K562 (cell line): ENCODE measurements at regions not wholly inside any gene's neighbourhood (a gene's known extent, or its start where the extent isn't known, plus 50 kb on each side); places are given as distances from the start of the nearest gene placed in this dataset.
"Not testable (repeated sequence)": the region's sequence is repeated elsewhere in the genome, so short reads cannot be mapped to it uniquely, and the experiment has no call there.

ENCODE experiments used
- ATAC-seq: fragments of 200-7000 bp; cut with Tn5 transposase; 3 replicates; pipeline ENCODE4 v1.9.1; 2020; ENCODE audit warnings: moderate library complexity
- BruUV-seq: library from RNA; stranded (reverse); fragments of 400-500 nt; replicated peaks from 2 replicates; lab custom pipeline; 2021; lab: Mats Ljungman, UMichigan
- CTCF ChIA-PET: fragments of 300-600 bp; formaldehyde crosslinking; extraction: SDS; loops from one replicate; lab custom pipeline; 2021; ENCODE audit warnings: low intra/inter-chr PET ratio; lab: Yijun Ruan, JAX
- POLR2A ChIA-PET: fragments of 300-600, 350-650 bp; sonication (Branson Sonifier 250); formaldehyde crosslinking; extraction: SDS; loops from one replicate; lab custom pipeline; 2021; ENCODE audit warnings: antibody characterized with exemption, inconsistent platforms; lab: Yijun Ruan, JAX
- DNase-seq, 4 experiments: peaks; one replicate each; pipeline versions ENCODE4 v3.0.0 to v3.0.0-alpha.2; 2011 to 2018; ENCODE audit warnings: low spot score in 3 of 4, mixed read lengths in 3 of 4; ENCODE audit errors: extremely low read depth in 1 of 4
- FAIRE-seq: peaks from 2 replicates; lab custom pipeline; 2011; peaks lifted over from hg19 to GRCh38; lab: Jason Lieb, UNC
- H2AFZ ChIP-seq: 2 replicates; pipeline ENCODE4 v1.6.0; 2011; ENCODE audit warnings: low read depth, low read length, control low read depth, inconsistent platforms
- H3K27ac ChIP-seq: fragments of 200-600 bp; 3 replicates; pipeline ENCODE4 v1.8.0; 2011; ENCODE audit warnings: low read depth, mild to moderate bottlenecking, control low read depth, inconsistent platforms, low read length, moderate library complexity, mixed read lengths; ENCODE audit errors: extremely low read depth
- H3K27me3 ChIP-seq, 2 experiments: fragments of 300-600 bp in 1 of 2; 2 replicates in 1 of 2; 3 replicates in 1 of 2; pipeline versions ENCODE4 v1.6.0 to v1.8.0; 2011; ENCODE audit warnings: inconsistent platforms in 2 of 2, low read length in 2 of 2, mild to moderate bottlenecking in 1 of 2, mixed read lengths in 1 of 2, moderate library complexity in 1 of 2; ENCODE audit not compliant: control insufficient read depth in 2 of 2, insufficient read depth in 2 of 2
- H3K36me3 ChIP-seq: fragments of 300-600 bp; 3 replicates; pipeline ENCODE4 v1.8.0; 2011; ENCODE audit warnings: mild to moderate bottlenecking, low read length, inconsistent platforms; ENCODE audit not compliant: control insufficient read depth, insufficient read depth
- H3K4me1 ChIP-seq, 2 experiments: fragments of 200-600 bp in 1 of 2; replicated peaks in 1 of 2; 2 replicates in 1 of 2; 3 replicates in 1 of 2; pipeline versions ENCODE4 v1.5.1 to v1.8.0; 2011; ENCODE audit warnings: inconsistent platforms in 2 of 2, low read length in 2 of 2, mild to moderate bottlenecking in 1 of 2, mixed read lengths in 1 of 2, moderate library complexity in 1 of 2; ENCODE audit not compliant: control insufficient read depth in 2 of 2, insufficient read depth in 2 of 2
- H3K4me2 ChIP-seq: 2 replicates; pipeline ENCODE4 v1.6.1; 2011; ENCODE audit warnings: low read length, control low read depth, inconsistent platforms, mixed read lengths; ENCODE audit not compliant: insufficient read depth
- H3K4me3 ChIP-seq: fragments of 200-600 bp; sonication (generic), shearing (Covaris generic); 2 replicates; pipeline ENCODE4 v1.5.1; 2016; ENCODE audit warnings: control low read depth, inconsistent platforms
- H3K79me2 ChIP-seq: fragments of 200-600 bp; 3 replicates; pipeline ENCODE4 v1.8.0; 2011; ENCODE audit warnings: low read length, inconsistent platforms; ENCODE audit not compliant: control insufficient read depth, insufficient read depth
- H3K9ac ChIP-seq, 2 experiments: 2 replicates each; pipeline versions ENCODE4 v1.6.0 to v1.6.1; 2011; ENCODE audit warnings: low read depth in 2 of 2, low read length in 2 of 2, control low read depth in 1 of 2, inconsistent platforms in 1 of 2, mild to moderate bottlenecking in 1 of 2, mixed read lengths in 1 of 2; ENCODE audit not compliant: insufficient read depth in 1 of 2
- H3K9me1 ChIP-seq: one replicate; pipeline ENCODE4 v1.6.0; 2011; ENCODE audit warnings: inconsistent platforms, mild to moderate bottlenecking, low read length, moderate library complexity; ENCODE audit not compliant: control insufficient read depth, insufficient read depth
- H3K9me3 ChIP-seq: replicated peaks from 2 replicates; pipeline ENCODE4 v1.5.1; 2011; ENCODE audit warnings: low read depth, low read length, inconsistent platforms; ENCODE audit not compliant: control insufficient read depth, insufficient read depth
- H4K20me1 ChIP-seq: replicated peaks from 2 replicates; pipeline ENCODE4 v1.6.1; 2011; ENCODE audit warnings: low read length, inconsistent platforms, mixed read lengths; ENCODE audit not compliant: control insufficient read depth, insufficient read depth
- BRD4 ChIP-seq: fragments of 200-600 bp; sonication (generic); IDR thresholded peaks from 2 replicates; pipeline ENCODE4 v1.6.1; 2017; ENCODE audit warnings: inconsistent platforms
- HDAC1 ChIP-seq, 2 experiments: fragments of 450-650 bp; IDR thresholded peaks; 2 replicates each; pipeline ENCODE4 v1.6.1; 2016 to 2017; ENCODE audit warnings: inconsistent platforms in 1 of 2, mild to moderate bottlenecking in 1 of 2, moderate library complexity in 1 of 2
- HNRNPLL ChIP-seq: fragments of 200-400 bp; formaldehyde crosslinking; IDR thresholded peaks from 2 replicates; pipeline ENCODE4 v1.6.1; 2017; ENCODE audit warnings: low read length, low read depth, mild to moderate bottlenecking; ENCODE audit not compliant: poor library complexity, severe bottlenecking
- MBD1 ChIP-seq: fragments of 250-450 bp; sonication (Bioruptor Pico); IDR thresholded peaks from 2 replicates; pipeline ENCODE4 v1.8.0; 2022; ENCODE audit warnings: inconsistent platforms
- MNT ChIP-seq, 2 experiments: fragments of 450-650 bp; conservative IDR thresholded peaks; 2 replicates each; pipeline ENCODE4 v1.6.1; 2017; ENCODE audit warnings: mild to moderate bottlenecking in 2 of 2, moderate library complexity in 2 of 2
- NFRKB ChIP-seq: fragments of 450-650 bp; IDR thresholded peaks from 2 replicates; pipeline ENCODE4 v1.6.1; 2016; ENCODE audit warnings: low read depth
- SMAD4 ChIP-seq: fragments of 250-450 bp; sonication (Bioruptor Pico); conservative IDR thresholded peaks from 2 replicates; pipeline ENCODE4 v1.8.0; 2021; ENCODE audit warnings: inconsistent platforms, mild to moderate bottlenecking, moderate library complexity
- SMARCA4 ChIP-seq: fragments of 450-650 bp; IDR thresholded peaks from 2 replicates; pipeline ENCODE4 v1.6.1; 2016
- SPI1 ChIP-seq: IDR thresholded peaks from 2 replicates; pipeline ENCODE4 v1.6.1; 2011; ENCODE audit warnings: low read depth, low read length, control low read depth, borderline replicate concordance
- SUPT5H ChIP-seq: fragments of 450-650 bp; IDR thresholded peaks from 2 replicates; pipeline ENCODE4 v1.6.1; 2016
- TAF1 ChIP-seq: IDR thresholded peaks from 2 replicates; pipeline ENCODE4 v1.6.1; 2011; ENCODE audit warnings: mild to moderate bottlenecking, low read length, moderate library complexity; ENCODE audit not compliant: insufficient read depth, control insufficient read depth, severe bottlenecking; ENCODE audit errors: extremely low read depth
- ZNF695 ChIP-seq: fragments of 450-650 bp; formaldehyde crosslinking; IDR thresholded peaks from 2 replicates; pipeline ENCODE4 v1.4.0; 2020; ENCODE audit warnings: mild to moderate bottlenecking, moderate library complexity
- WGBS: fragments of 100-300 bp; shearing (Covaris generic); methylation state at CpG from one replicate; pipeline ENCODE4 v1.1.6; 2016; ENCODE audit warnings: low coverage, mixed read lengths; ENCODE audit not compliant: insufficient coverage; ENCODE audit errors: missing lambda C conversion rate; 5-methylcytosine and 5-hydroxymethylcytosine counted together
- in situ Hi-C: fragments of 300-500 bp; cut with MboI; formaldehyde crosslinking; loops from 4 replicates; pipeline ENCODE4 v1.15.0; 2018; ENCODE audit warnings: inconsistent platforms, mixed read lengths
- intact Hi-C: fragments of 100-400 bp; cut with micrococcal nuclease; formaldehyde crosslinking; loops from 2 replicates; pipeline ENCODE4 v1.14.2; 2022
- TF ChIP-seq, protein P1 (sequence below): sonication (generic); formaldehyde crosslinking; IDR thresholded peaks from 2 replicates; pipeline ENCODE4 v1.8.0; 2022; ENCODE audit warnings: missing genetic modification reagents, mild to moderate bottlenecking, moderate library complexity, borderline replicate concordance
- TF ChIP-seq, protein P2 (sequence below): fragments of 450-650 bp; formaldehyde crosslinking; IDR thresholded peaks from 2 replicates; pipeline ENCODE4 v1.4.0; 2022; ENCODE audit warnings: mild to moderate bottlenecking, moderate library complexity

DNA sequence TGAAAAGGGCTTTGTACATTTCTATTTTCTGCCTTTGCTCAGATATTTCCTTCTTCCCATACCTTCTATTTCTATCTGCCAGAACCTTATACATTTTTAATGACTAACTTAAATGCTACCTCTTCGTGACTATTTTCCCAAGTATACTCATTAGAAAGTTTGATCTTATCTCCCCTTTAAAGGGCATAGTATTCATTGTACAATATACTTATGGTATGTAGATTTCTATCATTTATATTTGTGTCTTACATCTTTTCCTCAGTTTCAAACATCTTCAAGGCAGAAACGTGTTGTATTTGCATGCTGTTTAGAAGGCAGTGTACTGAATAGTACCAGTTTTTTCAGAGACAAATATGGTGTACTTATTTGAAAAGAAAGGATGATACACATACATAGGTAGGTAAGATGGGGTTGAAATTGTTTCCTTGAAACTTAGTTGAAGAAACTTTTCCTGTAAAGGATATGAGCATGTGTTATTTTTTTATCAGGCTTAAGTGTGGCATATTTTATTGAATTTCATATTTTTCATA, 518.1 kb upstream of the NUDT12 start (continued):
- TF ChIP-seq MBD1 (CRISPR knock-in tag) (no peak), ZNF695 (CRISPR knock-in tag) (no peak), SPI1 (no peak)

DNA sequence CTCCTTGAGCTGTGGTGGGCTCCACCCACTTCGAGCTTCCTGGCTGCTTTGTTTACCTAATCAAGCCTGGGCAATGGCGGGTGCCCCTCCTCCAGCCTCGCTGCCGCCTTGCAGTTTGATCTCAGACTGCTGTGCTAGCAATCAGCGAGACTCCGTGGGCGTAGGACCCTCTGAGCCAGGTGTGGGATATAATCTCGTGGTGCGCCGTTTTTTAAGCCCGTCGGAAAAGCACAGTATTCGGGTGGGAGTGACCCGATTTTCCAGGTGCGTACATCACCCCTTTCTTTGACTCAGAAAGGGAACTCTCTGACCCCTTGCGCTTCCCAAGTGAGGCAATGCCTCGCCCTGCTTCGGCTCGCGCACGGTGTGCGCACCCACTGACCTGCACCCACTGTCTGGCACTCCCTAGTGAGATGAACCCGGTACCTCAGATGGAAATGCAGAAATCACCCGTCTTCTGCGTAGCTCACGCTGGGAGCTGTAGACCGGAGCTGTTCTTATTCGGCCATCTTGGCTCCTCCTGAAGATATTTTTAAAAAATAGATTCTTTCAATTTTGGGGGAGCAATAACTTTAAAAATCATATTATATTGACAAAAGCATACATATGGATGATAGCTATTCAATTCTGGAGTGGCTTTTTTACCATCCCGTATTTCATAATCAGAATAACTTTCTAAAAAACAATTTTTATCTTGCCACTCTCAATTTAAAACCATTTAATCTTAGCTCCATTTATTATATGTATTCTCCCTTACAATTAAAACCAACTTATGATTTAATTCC, 517.5 kb upstream of the NUDT12 start:
- FAIRE-seq = not testable (repeated sequence)
- TSS peak; percentile 63 for BruUV-seq
- peak overlapping the region; percentile 46 for H3K4me3 ChIP-seq
- TF ChIP-seq TAF1 (peak; percentile 33), SUPT5H (peak; percentile 81), HNRNPLL (peak; percentile 82), BRD4 (peak; percentile 79; the same call in 1 of the 2 replicates), HDAC1 (IDR thresholded peaks at IDR 0.05) (peak in 1 of 2 experiments; percentile 51; a peak in 1 of 4 replicates), SMARCA4 (0 out of 2 replicates have a peak, but pooled peaks have one; percentile 13), MNT (conservative IDR thresholded peaks at IDR 0.05) (peak; percentile 65 to 68), SMAD4 (CRISPR knock-in tag) (peak; percentile 51; the same call in 1 of the 2 replicates), NFRKB (peak; percentile 93)
- TF ChIP-seq, protein P1, sequence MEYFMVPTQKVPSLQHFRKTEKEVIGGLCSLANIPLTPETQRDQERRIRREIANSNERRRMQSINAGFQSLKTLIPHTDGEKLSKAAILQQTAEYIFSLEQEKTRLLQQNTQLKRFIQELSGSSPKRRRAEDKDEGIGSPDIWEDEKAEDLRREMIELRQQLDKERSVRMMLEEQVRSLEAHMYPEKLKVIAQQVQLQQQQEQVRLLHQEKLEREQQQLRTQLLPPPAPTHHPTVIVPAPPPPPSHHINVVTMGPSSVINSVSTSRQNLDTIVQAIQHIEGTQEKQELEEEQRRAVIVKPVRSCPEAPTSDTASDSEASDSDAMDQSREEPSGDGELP = peak; percentile 19; the same call in 1 of the 2 replicates
- TF ChIP-seq, protein P2, sequence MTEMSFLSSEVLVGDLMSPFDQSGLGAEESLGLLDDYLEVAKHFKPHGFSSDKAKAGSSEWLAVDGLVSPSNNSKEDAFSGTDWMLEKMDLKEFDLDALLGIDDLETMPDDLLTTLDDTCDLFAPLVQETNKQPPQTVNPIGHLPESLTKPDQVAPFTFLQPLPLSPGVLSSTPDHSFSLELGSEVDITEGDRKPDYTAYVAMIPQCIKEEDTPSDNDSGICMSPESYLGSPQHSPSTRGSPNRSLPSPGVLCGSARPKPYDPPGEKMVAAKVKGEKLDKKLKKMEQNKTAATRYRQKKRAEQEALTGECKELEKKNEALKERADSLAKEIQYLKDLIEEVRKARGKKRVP = 0 out of 2 replicates have a peak, but pooled peaks have one; percentile 49

More for the DNA sequence above, 517.5 kb upstream of the NUDT12 start:
- 4% methylated on average over 12 of the region's 29 CpGs for WGBS
- intact Hi-C loops = loop anchor here (10.0 kb wide), 2 partner anchors 495 to 955 kb away; partner anchors contain the start of genes GIN1 and PPIP5K2
- peaks cover 27% of the 10 kb centered on the region for H3K79me2 ChIP-seq
- H3K9me1 ChIP-seq, H3K27me3 ChIP-seq, H3K4me1 ChIP-seq, in situ Hi-C loops, CTCF ChIA-PET, DNase-seq, H3K9me3 ChIP-seq, H4K20me1 ChIP-seq: not testable (repeated sequence)
- H3K27ac ChIP-seq = peak overlapping the region; percentile 81
- peaks cover 14% of the 10 kb centered on the region for H3K36me3 ChIP-seq
- peak overlapping the region; percentile 72 for H2AFZ ChIP-seq
- H3K9ac ChIP-seq = peak overlapping the region; percentile 76 to 92
- POLR2A ChIA-PET = interaction anchor here (1.3 kb wide), 1 partner anchor 9 kb away, joined by 4 read pairs; no protein-coding TSS in a partner anchor
- peak; percentile 74 for ATAC-seq
- peak overlapping the region; percentile 70 for H3K4me2 ChIP-seq
